SK-N-SH (cell line): ENCODE measurements at regions not wholly inside any gene's neighbourhood (a gene's known extent, or its start where the extent isn't known, plus 50 kb on each side); places are given as distances from the start of the nearest gene placed in this dataset.

Experiments used
- CTCF ChIA-PET: fragments of 300-600, 350-600 bp; formaldehyde crosslinking; extraction: SDS; loops from one replicate; lab custom pipeline; 2021; lab: Yijun Ruan, JAX
- POLR2A ChIA-PET: fragments of 350-600 bp; sonication (Branson Sonifier 250); formaldehyde crosslinking; extraction: SDS; loops from one replicate; lab custom pipeline; 2020; ENCODE audit warnings: antibody characterized with exemption, inconsistent platforms; lab: Yijun Ruan, JAX
- DNase-seq: peaks from one replicate; pipeline ENCODE4 v3.0.0; 2012
- H2AFZ ChIP-seq: fragments of 200-600 bp; sonication (generic); 2 replicates; pipeline ENCODE4 v1.8.1; 2016; ENCODE audit warnings: antibody characterized with exemption, mild to moderate bottlenecking, low read depth
- H3F3A ChIP-seq: fragments of 200-600 bp; sonication (generic); replicated peaks from 2 replicates; pipeline ENCODE3; 2016; ENCODE audit warnings: antibody characterized with exemption, mild to moderate bottlenecking; ENCODE audit not compliant: insufficient read depth
- H3K27ac ChIP-seq, 2 experiments: fragments of 200-500 bp in 1 of 2; fragments of 200-600 bp in 1 of 2; sonication (Bioruptor generic) in 1 of 2; sonication (generic), shearing (Covaris generic) in 1 of 2; 2 replicates each; pipeline versions ENCODE4 v1.5.1 to v1.6.1; 2014 to 2016; ENCODE audit warnings: low read depth in 2 of 2, inconsistent platforms in 1 of 2, low read length in 1 of 2, mild to moderate bottlenecking in 1 of 2, mixed read lengths in 1 of 2
- H3K27me3 ChIP-seq: fragments of 200-600 bp; sonication (generic), shearing (Covaris generic); 2 replicates; pipeline ENCODE4 v1.6.1; 2016; ENCODE audit warnings: mixed run types; ENCODE audit not compliant: insufficient read depth
- H3K36me3 ChIP-seq, 2 experiments: fragments of 200-500 bp in 1 of 2; fragments of 200-600 bp in 1 of 2; sonication (Bioruptor generic) in 1 of 2; sonication (generic) in 1 of 2; replicated peaks in 1 of 2; 2 replicates each; pipeline versions ENCODE3 to v1.5.1; 2014 to 2016; ENCODE audit warnings: low read length in 1 of 2, mild to moderate bottlenecking in 1 of 2; ENCODE audit not compliant: insufficient read depth in 2 of 2, control insufficient read depth in 1 of 2
- H3K4me1 ChIP-seq, 2 experiments: fragments of 200-500 bp in 1 of 2; fragments of 200-600 bp in 1 of 2; sonication (Bioruptor generic) in 1 of 2; sonication (generic), shearing (Covaris generic) in 1 of 2; 2 replicates each; pipeline versions ENCODE4 v1.5.1 to v1.6.1; 2014 to 2016; ENCODE audit warnings: low read depth in 1 of 2, low read length in 1 of 2, mixed run types in 1 of 2; ENCODE audit not compliant: insufficient read depth in 2 of 2, control insufficient read depth in 1 of 2
- H3K4me2 ChIP-seq: fragments of 200-600 bp; sonication (generic), shearing (Covaris generic); 2 replicates; pipeline ENCODE4 v1.6.1; 2017; ENCODE audit warnings: mixed run types
- H3K4me3 ChIP-seq, 2 experiments: fragments of 200-500 bp in 1 of 2; fragments of 200-600 bp in 1 of 2; sonication (Bioruptor generic) in 1 of 2; sonication (generic), shearing (Covaris generic) in 1 of 2; 2 replicates each; pipeline versions ENCODE4 v1.5.1 to v1.8.1; 2014 to 2016; ENCODE audit warnings: low read depth in 2 of 2, inconsistent platforms in 1 of 2, low read length in 1 of 2, mild to moderate bottlenecking in 1 of 2, mixed read lengths in 1 of 2, moderate library complexity in 1 of 2
- H3K79me2 ChIP-seq: fragments of 200-600 bp; sonication (generic); 2 replicates; pipeline ENCODE4 v1.8.1; 2017; ENCODE audit warnings: mild to moderate bottlenecking; ENCODE audit not compliant: insufficient read depth
- H3K9ac ChIP-seq: fragments of 200-600 bp; sonication (generic); 2 replicates; pipeline ENCODE4 v1.6.1; 2017; ENCODE audit warnings: mixed run types
- H3K9me2 ChIP-seq: fragments of 200-600 bp; sonication (generic); 2 replicates; pipeline ENCODE4 v1.6.1; 2017; ENCODE audit warnings: mixed run types
- H3K9me3 ChIP-seq: fragments of 200-600 bp; sonication (generic); 2 replicates; pipeline ENCODE4 v1.6.1; 2017; ENCODE audit warnings: mixed run types, mild to moderate bottlenecking, moderate library complexity
- H4K20me1 ChIP-seq: fragments of 200-600 bp; sonication (generic); 2 replicates; pipeline ENCODE4 v1.6.1; 2017; ENCODE audit warnings: mild to moderate bottlenecking, mixed run types; ENCODE audit not compliant: insufficient read depth
- FOXM1 ChIP-seq: IDR thresholded peaks from 2 replicates; pipeline ENCODE4 v1.4.0; 2012; ENCODE audit warnings: low read depth, mild to moderate bottlenecking
- GABPA ChIP-seq: IDR thresholded peaks from 2 replicates; pipeline ENCODE4 v1.4.0; 2012; ENCODE audit warnings: low read depth, mild to moderate bottlenecking
- MAX ChIP-seq: IDR thresholded peaks from 2 replicates; pipeline ENCODE4 v1.4.0; 2012; ENCODE audit warnings: low read depth
- NFIC ChIP-seq: IDR thresholded peaks from 2 replicates; pipeline ENCODE4 v1.4.0; 2012; ENCODE audit warnings: borderline replicate concordance
- POLR2AphosphoS5 ChIP-seq: IDR thresholded peaks from 2 replicates; pipeline ENCODE4 v1.6.1; 2012; ENCODE audit warnings: low read depth, low read length
- RFX5 ChIP-seq: IDR thresholded peaks from 2 replicates; pipeline ENCODE4 v1.6.1; 2012; ENCODE audit warnings: mild to moderate bottlenecking, improper control_type of control experiment, low read length
- SIN3A ChIP-seq: IDR thresholded peaks from 2 replicates; pipeline ENCODE4 v1.6.1; 2012; ENCODE audit warnings: low read depth, mild to moderate bottlenecking, low read length, moderate library complexity, borderline replicate concordance
- SMC3 ChIP-seq: IDR thresholded peaks from 2 replicates; pipeline ENCODE4 v1.6.1; 2012; ENCODE audit warnings: low read depth, low read length, improper control_type of control experiment
- TCF12 ChIP-seq: IDR thresholded peaks from 2 replicates; pipeline ENCODE4 v1.4.0; 2012
- YY1 ChIP-seq: IDR thresholded peaks from 2 replicates; pipeline ENCODE4 v1.4.0; 2012; ENCODE audit warnings: low read depth, mild to moderate bottlenecking
- WGBS: methylation state at CpG from one replicate; pipeline ENCODE4 v1.1.6; 2017; ENCODE audit warnings: low lambda C conversion rate; 5-methylcytosine and 5-hydroxymethylcytosine counted together
- TF ChIP-seq, protein P1 (sequence below): IDR thresholded peaks from 2 replicates; pipeline ENCODE4 v1.6.1; 2012; ENCODE audit warnings: mild to moderate bottlenecking, low read depth, low read length, moderate library complexity
- TF ChIP-seq, protein P2 (sequence below): IDR thresholded peaks from 2 replicates; pipeline ENCODE4 v1.4.0; 2012; ENCODE audit warnings: low read depth, borderline replicate concordance
- TF ChIP-seq, protein P3 (sequence below): IDR thresholded peaks from 2 replicates; pipeline ENCODE4 v1.4.0; 2012; ENCODE audit warnings: low read depth, borderline replicate concordance
- TF ChIP-seq, protein P4 (sequence below): fragments of 200-600 bp; sonication (generic); IDR thresholded peaks from 2 replicates; pipeline ENCODE4 v1.6.1; 2017; ENCODE audit warnings: antibody characterized with exemption, mild to moderate bottlenecking, moderate library complexity

- no peak for DNase-seq
- 81% methylated on average over 2 of the region's 2 CpGs for WGBS
- CTCF ChIA-PET, result interaction anchor here (0.8 to 7.5 kb wide), 6 partner anchors 16 to 340 kb away, joined by 3 to 52 read pairs (median 6); no protein-coding TSS in a partner anchor
Measured at GRCh38 chr3:81303321-81303720, 458.1 kb downstream of the GBE1 start.

GRCh38 chr3:81302045-81302444 is 459.4 kb downstream of the GBE1 start:
- Histone ChIP-seq H3K79me2 (no peaks in the 10 kb centered on the region), H3K9me2 (no peaks in the 10 kb centered on the region), H3K27me3 (no peaks in the 10 kb centered on the region), H3K27ac (peak overlapping the region in 1 of 2 experiments; percentile 82; a peak in 1 of 4 replicates), H3K4me3 (no peak overlapping the region; a peak in 1 of 4 replicates), H3K4me1 (peaks cover 0 to 7% of the 10 kb centered on the region in 2 experiments; a peak in 2 of 4 replicates), H3K9ac (no peak overlapping the region), H3K9me3 (no peaks in the 10 kb centered on the region), H3F3A (no peaks in the 10 kb centered on the region), H2AFZ (peak overlapping the region; percentile 44; the same call in 1 of the 2 replicates), H4K20me1 (no peaks in the 10 kb centered on the region), H3K36me3 (no peaks in the 10 kb centered on the region), H3K4me2 (no peak overlapping the region)
- ChIA-PET CTCF (interaction anchor here (0.6 to 7.5 kb wide), 47 partner anchors 9 to 1277 kb away, joined by 3 to 52 read pairs (median 4); no protein-coding TSS in a partner anchor), POLR2A (no interaction called here)
- DNase-seq, result peak; percentile 77
- 13% methylated on average over 1 of the region's 1 CpG for WGBS
- TF ChIP-seq SIN3A (peak; percentile 70; the same call in 1 of the 2 replicates), POLR2AphosphoS5 (no peak), SMC3 (peak; percentile 52), GABPA (no peak), TCF12 (peak; percentile 58), RFX5 (no peak)
- TF ChIP-seq, protein P1, sequence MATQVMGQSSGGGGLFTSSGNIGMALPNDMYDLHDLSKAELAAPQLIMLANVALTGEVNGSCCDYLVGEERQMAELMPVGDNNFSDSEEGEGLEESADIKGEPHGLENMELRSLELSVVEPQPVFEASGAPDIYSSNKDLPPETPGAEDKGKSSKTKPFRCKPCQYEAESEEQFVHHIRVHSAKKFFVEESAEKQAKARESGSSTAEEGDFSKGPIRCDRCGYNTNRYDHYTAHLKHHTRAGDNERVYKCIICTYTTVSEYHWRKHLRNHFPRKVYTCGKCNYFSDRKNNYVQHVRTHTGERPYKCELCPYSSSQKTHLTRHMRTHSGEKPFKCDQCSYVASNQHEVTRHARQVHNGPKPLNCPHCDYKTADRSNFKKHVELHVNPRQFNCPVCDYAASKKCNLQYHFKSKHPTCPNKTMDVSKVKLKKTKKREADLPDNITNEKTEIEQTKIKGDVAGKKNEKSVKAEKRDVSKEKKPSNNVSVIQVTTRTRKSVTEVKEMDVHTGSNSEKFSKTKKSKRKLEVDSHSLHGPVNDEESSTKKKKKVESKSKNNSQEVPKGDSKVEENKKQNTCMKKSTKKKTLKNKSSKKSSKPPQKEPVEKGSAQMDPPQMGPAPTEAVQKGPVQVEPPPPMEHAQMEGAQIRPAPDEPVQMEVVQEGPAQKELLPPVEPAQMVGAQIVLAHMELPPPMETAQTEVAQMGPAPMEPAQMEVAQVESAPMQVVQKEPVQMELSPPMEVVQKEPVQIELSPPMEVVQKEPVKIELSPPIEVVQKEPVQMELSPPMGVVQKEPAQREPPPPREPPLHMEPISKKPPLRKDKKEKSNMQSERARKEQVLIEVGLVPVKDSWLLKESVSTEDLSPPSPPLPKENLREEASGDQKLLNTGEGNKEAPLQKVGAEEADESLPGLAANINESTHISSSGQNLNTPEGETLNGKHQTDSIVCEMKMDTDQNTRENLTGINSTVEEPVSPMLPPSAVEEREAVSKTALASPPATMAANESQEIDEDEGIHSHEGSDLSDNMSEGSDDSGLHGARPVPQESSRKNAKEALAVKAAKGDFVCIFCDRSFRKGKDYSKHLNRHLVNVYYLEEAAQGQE, result no peak
- TF ChIP-seq, protein P2, sequence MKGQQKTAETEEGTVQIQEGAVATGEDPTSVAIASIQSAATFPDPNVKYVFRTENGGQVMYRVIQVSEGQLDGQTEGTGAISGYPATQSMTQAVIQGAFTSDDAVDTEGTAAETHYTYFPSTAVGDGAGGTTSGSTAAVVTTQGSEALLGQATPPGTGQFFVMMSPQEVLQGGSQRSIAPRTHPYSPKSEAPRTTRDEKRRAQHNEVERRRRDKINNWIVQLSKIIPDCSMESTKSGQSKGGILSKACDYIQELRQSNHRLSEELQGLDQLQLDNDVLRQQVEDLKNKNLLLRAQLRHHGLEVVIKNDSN, result no peak

More at GRCh38 chr3:81303321-81303720, 458.1 kb downstream of the GBE1 start:
- Histone ChIP-seq H3K9me2 (no peaks in the 10 kb centered on the region), H3K36me3 (no peaks in the 10 kb centered on the region), H3K4me3 (no peak overlapping the region), H3K27me3 (no peaks in the 10 kb centered on the region)
- TF ChIP-seq SMC3 (no peak), YY1 (no peak), MAX (no peak), FOXM1 (no peak), GABPA (no peak), RFX5 (no peak), NFIC (no peak)
- TF ChIP-seq, protein P3, sequence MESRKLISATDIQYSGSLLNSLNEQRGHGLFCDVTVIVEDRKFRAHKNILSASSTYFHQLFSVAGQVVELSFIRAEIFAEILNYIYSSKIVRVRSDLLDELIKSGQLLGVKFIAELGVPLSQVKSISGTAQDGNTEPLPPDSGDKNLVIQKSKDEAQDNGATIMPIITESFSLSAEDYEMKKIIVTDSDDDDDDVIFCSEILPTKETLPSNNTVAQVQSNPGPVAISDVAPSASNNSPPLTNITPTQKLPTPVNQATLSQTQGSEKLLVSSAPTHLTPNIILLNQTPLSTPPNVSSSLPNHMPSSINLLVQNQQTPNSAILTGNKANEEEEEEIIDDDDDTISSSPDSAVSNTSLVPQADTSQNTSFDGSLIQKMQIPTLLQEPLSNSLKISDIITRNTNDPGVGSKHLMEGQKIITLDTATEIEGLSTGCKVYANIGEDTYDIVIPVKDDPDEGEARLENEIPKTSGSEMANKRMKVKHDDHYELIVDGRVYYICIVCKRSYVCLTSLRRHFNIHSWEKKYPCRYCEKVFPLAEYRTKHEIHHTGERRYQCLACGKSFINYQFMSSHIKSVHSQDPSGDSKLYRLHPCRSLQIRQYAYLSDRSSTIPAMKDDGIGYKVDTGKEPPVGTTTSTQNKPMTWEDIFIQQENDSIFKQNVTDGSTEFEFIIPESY, result no peak
- TF ChIP-seq, protein P2, result no peak
- TF ChIP-seq, protein P4, sequence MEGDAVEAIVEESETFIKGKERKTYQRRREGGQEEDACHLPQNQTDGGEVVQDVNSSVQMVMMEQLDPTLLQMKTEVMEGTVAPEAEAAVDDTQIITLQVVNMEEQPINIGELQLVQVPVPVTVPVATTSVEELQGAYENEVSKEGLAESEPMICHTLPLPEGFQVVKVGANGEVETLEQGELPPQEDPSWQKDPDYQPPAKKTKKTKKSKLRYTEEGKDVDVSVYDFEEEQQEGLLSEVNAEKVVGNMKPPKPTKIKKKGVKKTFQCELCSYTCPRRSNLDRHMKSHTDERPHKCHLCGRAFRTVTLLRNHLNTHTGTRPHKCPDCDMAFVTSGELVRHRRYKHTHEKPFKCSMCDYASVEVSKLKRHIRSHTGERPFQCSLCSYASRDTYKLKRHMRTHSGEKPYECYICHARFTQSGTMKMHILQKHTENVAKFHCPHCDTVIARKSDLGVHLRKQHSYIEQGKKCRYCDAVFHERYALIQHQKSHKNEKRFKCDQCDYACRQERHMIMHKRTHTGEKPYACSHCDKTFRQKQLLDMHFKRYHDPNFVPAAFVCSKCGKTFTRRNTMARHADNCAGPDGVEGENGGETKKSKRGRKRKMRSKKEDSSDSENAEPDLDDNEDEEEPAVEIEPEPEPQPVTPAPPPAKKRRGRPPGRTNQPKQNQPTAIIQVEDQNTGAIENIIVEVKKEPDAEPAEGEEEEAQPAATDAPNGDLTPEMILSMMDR, result no peak
- TF ChIP-seq, all 33 proteins: peak for 0
- Histone ChIP-seq H3K4me1 (peaks cover 5 to 7% of the 10 kb centered on the region in 2 experiments; a peak in 3 of 4 replicates), H3K9me3 (no peaks in the 10 kb centered on the region), H3K79me2 (no peaks in the 10 kb centered on the region), H2AFZ (no peak overlapping the region), H3K4me2 (no peak overlapping the region), H3K9ac (no peak overlapping the region), H3F3A (no peaks in the 10 kb centered on the region), H3K27ac (no peak overlapping the region; a peak in 1 of 4 replicates), H4K20me1 (no peaks in the 10 kb centered on the region)
- POLR2A ChIA-PET, result no interaction called here
